ENCODE measurements at regions not wholly inside any gene's neighbourhood (a gene's known extent, or its start where the extent isn't known, plus 50 kb on each side); places are given as distances from the start of the nearest gene placed in this dataset.

DNA sequence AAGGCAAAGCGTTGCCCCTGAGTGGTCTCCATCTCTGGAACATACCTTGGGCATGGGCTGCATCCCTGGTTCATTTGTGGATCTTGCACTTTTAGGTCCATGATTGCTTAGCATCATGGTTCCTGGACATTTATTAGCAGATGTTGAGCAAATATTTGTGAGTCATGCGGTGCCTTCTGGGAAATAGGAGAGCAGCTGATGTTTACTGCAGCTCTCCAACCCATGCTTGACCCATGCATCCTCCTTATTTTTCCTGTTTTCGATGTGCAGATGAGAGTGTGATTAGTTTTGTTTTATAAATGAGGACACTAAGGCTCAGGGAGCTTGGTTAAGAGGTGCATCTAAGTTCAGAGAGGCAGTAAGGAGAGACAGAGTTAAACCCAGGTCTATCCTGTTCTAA is 253.7 kb downstream of the ICE1 start:
- TF ChIP-seq, protein P1, sequence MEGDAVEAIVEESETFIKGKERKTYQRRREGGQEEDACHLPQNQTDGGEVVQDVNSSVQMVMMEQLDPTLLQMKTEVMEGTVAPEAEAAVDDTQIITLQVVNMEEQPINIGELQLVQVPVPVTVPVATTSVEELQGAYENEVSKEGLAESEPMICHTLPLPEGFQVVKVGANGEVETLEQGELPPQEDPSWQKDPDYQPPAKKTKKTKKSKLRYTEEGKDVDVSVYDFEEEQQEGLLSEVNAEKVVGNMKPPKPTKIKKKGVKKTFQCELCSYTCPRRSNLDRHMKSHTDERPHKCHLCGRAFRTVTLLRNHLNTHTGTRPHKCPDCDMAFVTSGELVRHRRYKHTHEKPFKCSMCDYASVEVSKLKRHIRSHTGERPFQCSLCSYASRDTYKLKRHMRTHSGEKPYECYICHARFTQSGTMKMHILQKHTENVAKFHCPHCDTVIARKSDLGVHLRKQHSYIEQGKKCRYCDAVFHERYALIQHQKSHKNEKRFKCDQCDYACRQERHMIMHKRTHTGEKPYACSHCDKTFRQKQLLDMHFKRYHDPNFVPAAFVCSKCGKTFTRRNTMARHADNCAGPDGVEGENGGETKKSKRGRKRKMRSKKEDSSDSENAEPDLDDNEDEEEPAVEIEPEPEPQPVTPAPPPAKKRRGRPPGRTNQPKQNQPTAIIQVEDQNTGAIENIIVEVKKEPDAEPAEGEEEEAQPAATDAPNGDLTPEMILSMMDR (IDR thresholded peaks at IDR 0.05; ENCODE audit: insufficient read depth, low read length, poor library complexity, severe bottlenecking): no peak
- no peaks in the 10 kb centered on the region for H3K36me3 ChIP-seq (ENCODE audit: control insufficient read depth, insufficient read depth, low read length)
- H3K4me3 ChIP-seq (ENCODE audit: low read depth, low read length): no peak overlapping the region
- no peaks in the 10 kb centered on the region for H3K27me3 ChIP-seq (ENCODE audit: control insufficient read depth, insufficient read depth, low read length)
- no peak for DNase-seq (ENCODE audit: low read depth)

DNA sequence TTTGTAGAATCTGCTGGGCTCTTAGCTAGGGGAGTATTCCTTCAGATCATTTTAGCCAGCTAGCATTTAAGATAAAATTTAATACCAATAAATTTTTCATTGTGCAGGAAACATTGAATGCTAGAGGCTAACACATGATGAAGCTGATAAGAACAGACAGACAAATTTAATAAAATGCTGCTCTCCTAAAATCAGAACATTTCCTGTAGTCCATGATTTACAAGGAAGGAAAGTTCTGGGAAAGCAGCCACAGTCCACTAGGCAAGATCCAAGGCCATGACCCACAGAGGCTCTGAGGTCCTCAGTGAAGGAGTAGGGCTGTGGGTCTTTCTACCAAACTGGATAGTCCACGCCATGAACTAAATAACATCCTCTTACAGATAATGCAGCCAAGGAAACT is 253.0 kb downstream of the ICE1 start:
- no peaks in the 10 kb centered on the region for H3K36me3 ChIP-seq (ENCODE audit: control insufficient read depth, insufficient read depth, low read length)
- TF ChIP-seq, protein P1 (IDR thresholded peaks at IDR 0.05; ENCODE audit: insufficient read depth, low read length, poor library complexity, severe bottlenecking): no peak
- H3K4me3 ChIP-seq (ENCODE audit: low read depth, low read length): no peak overlapping the region
- no peaks in the 10 kb centered on the region for H3K27me3 ChIP-seq (ENCODE audit: control insufficient read depth, insufficient read depth, low read length)
- no peak for DNase-seq (ENCODE audit: low read depth)

DNA sequence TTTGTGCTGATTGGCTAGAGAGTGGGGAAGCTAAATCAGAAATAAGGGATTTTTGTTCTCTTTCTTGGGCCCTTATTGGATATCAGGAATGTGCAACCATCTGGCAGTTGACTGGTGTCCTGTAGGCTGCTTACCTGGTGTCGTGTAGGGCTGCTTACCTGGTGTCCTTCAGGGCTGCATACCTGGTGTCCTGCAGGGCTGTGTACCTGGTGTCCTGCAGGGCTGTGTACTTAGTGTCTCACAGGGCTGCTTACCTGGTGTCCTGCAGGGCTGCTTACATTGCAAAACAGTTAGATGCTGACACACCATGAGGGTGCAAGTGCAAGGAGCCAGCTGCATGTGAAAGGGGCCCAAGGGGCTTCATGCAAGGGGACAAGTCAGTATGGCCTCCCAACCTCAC is 249.3 kb downstream of the ICE1 start:
- Histone ChIP-seq H3K27me3 (ENCODE audit: control insufficient read depth, insufficient read depth, low read length) (no peaks in the 10 kb centered on the region), H3K36me3 (ENCODE audit: control insufficient read depth, insufficient read depth, low read length) (no peaks in the 10 kb centered on the region), H3K4me3 (ENCODE audit: low read depth, low read length) (no peak overlapping the region)
- DNase-seq (ENCODE audit: low read depth): no peak
- TF ChIP-seq, protein P1 (IDR thresholded peaks at IDR 0.05; ENCODE audit: insufficient read depth, low read length, poor library complexity, severe bottlenecking): no peak

DNA sequence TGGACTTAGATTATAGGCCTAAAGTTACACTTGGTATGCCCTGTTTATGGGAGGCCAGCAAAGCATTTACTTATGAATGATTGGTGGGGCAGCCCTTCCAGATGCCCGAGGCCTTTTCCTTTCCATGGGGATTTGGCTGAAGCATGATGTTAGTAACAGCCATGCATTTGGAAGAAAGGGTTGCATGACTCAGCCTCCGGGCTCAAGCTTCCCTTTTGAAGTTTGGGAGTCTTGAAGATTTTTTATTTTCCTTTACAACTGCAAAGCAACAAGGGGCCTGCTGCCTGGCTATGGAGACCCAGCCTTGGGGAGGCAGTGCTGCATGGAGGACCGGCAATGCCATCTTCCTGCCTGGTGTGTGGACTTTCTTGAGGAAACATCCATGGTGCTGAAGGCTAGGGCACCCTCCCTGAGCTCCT is 244.7 kb downstream of the ICE1 start:
- H3K27me3 ChIP-seq (ENCODE audit: control insufficient read depth, insufficient read depth, low read length): no peaks in the 10 kb centered on the region
- H3K4me3 ChIP-seq (ENCODE audit: low read depth, low read length): no peak overlapping the region
- no peak for DNase-seq (ENCODE audit: low read depth)
- TF ChIP-seq, protein P1 (IDR thresholded peaks at IDR 0.05; ENCODE audit: insufficient read depth, low read length, poor library complexity, severe bottlenecking): no peak
- H3K36me3 ChIP-seq (ENCODE audit: control insufficient read depth, insufficient read depth, low read length): no peaks in the 10 kb centered on the region

DNA sequence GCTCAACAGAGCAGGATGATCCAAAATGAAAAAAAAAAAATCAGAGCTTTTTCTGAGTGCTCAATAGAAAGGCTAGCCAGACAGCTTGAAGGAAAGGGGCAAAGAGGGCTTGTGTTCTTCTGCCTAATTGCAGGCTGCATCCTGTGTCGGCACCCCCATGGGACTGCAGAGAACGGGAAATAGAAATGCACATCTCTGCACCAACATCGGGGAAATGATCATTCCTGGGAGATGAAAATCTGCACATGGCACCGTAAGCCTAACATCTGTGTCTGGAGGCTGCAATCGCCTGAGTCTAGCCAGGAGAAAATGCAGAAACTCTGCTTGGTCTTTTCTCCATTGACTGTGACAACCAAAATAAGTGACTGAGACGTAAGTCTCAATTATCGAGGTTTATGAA is 243.9 kb downstream of the ICE1 start:
- Histone ChIP-seq H3K36me3 (ENCODE audit: control insufficient read depth, insufficient read depth, low read length) (no peaks in the 10 kb centered on the region), H3K4me3 (ENCODE audit: low read depth, low read length) (no peak overlapping the region), H3K27me3 (ENCODE audit: control insufficient read depth, insufficient read depth, low read length) (no peaks in the 10 kb centered on the region)
- TF ChIP-seq, protein P1 (IDR thresholded peaks at IDR 0.05; ENCODE audit: insufficient read depth, low read length, poor library complexity, severe bottlenecking): no peak
- no peak for DNase-seq (ENCODE audit: low read depth)

DNA sequence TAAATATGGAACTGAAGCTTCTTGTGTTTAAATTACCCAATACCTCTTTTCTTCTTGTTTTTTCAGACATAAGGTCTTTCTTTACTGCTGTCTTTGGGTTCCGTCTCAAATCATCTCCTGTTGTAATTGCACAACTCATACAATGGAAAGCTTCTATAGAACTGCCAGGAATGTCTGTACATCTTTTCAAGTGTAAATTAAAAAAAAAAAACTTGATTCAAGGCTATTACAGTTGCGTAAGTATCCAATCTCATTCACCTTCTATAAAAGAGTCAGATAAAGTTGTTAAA is 243.5 kb downstream of the ICE1 start:
- no peak for DNase-seq (ENCODE audit: low read depth)
- H3K4me3 ChIP-seq (ENCODE audit: low read depth, low read length): no peak overlapping the region
- no peaks in the 10 kb centered on the region for H3K36me3 ChIP-seq (ENCODE audit: control insufficient read depth, insufficient read depth, low read length)
- TF ChIP-seq, protein P1 (IDR thresholded peaks at IDR 0.05; ENCODE audit: insufficient read depth, low read length, poor library complexity, severe bottlenecking): no peak
- H3K27me3 ChIP-seq (ENCODE audit: control insufficient read depth, insufficient read depth, low read length): no peaks in the 10 kb centered on the region
